T-helper 17 cell (primary cell): ENCODE measurements at regions not wholly inside any gene's neighbourhood (a gene's known extent, or its start where the extent isn't known, plus 50 kb on each side); places are given as distances from the start of the nearest gene placed in this dataset.

Experiments used
- ATAC-seq: fragments of 150-1000 bp; cut with Tn5 transposase; 2 replicates; pipeline ENCODE4 v1.10.0; 2021; ENCODE audit warnings: mild to moderate bottlenecking, moderate library complexity
- DNase-seq, 3 donors: peaks; one replicate each; pipeline versions ENCODE4 v3.0.0 to v3.0.0-alpha.2; 2020 to 2021
- H3K9me3 ChIP-seq: one replicate; pipeline ENCODE4 v1.7.0; 2013; ENCODE audit warnings: low read length, mild to moderate bottlenecking; ENCODE audit not compliant: control insufficient read depth, poor library complexity, severe bottlenecking
- H3K27ac Mint-ChIP-seq: one replicate; pipeline ENCODE4 v1.8.0; 2022; ENCODE audit warnings: mild to moderate bottlenecking, moderate library complexity, mixed read lengths
- H3K27me3 Mint-ChIP-seq: one replicate; pipeline ENCODE4 v1.8.0; 2022; ENCODE audit warnings: mixed read lengths
- H3K36me3 Mint-ChIP-seq: one replicate; pipeline ENCODE4 v1.8.0; 2022; ENCODE audit warnings: low read depth, mixed read lengths
- H3K4me1 Mint-ChIP-seq: one replicate; pipeline ENCODE4 v1.8.0; 2022; ENCODE audit warnings: mild to moderate bottlenecking, mixed read lengths
- H3K4me3 Mint-ChIP-seq: one replicate; pipeline ENCODE4 v1.8.0; 2022; ENCODE audit warnings: mild to moderate bottlenecking, moderate library complexity, mixed read lengths

- Mint-ChIP-seq H3K4me3 (no peak overlapping the region), H3K4me1 (no peaks in the 10 kb centered on the region), H3K27me3 (peaks cover 9% of the 10 kb centered on the region), H3K27ac (no peak overlapping the region), H3K36me3 (peaks cover 2% of the 10 kb centered on the region)
- no peaks in the 10 kb centered on the region for H3K9me3 ChIP-seq
- DNase-seq (no peak), ATAC-seq (peak; percentile 40)
These were observed 167.6 kb downstream of the ZNF365 start for GRCh38 chr10:62541811-62542210.

DNA sequence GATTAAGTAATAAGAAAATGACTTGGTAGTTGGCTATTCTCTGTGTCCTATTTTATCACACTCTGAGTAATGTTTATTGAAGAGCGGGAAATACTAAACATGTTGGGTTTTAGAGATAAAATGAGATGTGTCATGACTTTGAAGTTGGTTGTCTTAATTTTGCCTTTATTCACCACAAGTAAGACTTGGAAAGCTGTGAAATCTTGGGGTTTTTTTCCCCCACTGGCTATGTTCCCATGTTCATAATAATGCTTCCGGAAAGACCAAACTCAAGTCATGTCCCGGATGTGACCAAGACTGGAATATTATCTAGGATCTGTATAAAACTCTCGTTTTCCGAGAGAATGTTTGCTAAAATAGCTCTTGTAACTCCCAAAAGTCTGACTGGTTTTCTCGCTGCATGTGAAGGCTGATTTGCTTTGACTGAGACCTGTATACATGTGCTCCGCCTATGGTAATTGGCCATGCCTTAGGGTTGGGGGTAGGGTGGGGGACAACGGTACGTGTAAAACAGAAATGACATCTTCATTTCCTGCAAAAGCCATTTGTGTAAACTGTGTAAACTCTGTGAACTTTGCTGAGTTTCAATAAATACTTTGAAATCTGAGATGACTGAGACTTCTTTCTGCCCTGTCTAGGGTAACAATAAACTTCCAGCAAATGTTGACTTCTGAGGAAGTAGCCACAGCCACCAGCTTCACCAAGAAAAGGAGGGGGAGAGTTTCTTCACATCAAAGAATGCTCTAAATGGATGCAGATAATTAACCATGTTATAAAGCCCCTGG is 169.6 kb downstream of the ZNF365 start:
- Mint-ChIP-seq H3K4me3 (no peak overlapping the region), H3K36me3 (peaks cover 2% of the 10 kb centered on the region), H3K27me3 (peaks cover 14% of the 10 kb centered on the region), H3K4me1 (no peaks in the 10 kb centered on the region), H3K27ac (no peak overlapping the region)
- no peak for ATAC-seq
- no peaks in the 10 kb centered on the region for H3K9me3 ChIP-seq
- DNase-seq = no peak

GRCh38 chr10:62545160-62546066 is 171.2 kb downstream of the ZNF365 start:
- Mint-ChIP-seq H3K27ac (no peak overlapping the region), H3K4me3 (no peak overlapping the region), H3K4me1 (no peaks in the 10 kb centered on the region), H3K36me3 (peaks cover 2% of the 10 kb centered on the region), H3K27me3 (peaks cover 14% of the 10 kb centered on the region)
- DNase-seq (no peak), ATAC-seq (no peak)
- no peaks in the 10 kb centered on the region for H3K9me3 ChIP-seq

DNA sequence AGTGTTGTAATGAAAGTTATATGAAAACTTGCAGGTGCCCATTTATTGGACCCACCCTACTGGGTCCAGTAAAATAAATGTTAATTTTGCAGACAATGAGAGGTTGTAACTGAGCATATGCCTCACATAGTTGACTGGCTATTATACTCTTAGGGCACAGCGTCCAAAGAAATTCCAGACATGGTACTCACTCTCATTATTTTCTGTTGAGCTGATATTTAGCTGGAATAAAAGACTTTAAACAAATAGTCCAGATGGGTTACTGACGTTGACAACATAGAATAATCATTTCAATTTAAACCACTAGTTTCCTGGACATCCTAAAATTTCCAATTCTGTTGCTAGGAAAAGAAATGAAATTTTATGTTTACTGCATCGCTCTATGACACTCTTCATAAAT is 174.5 kb downstream of the ZNF365 start:
- Mint-ChIP-seq H3K27ac (no peak overlapping the region), H3K36me3 (no peaks in the 10 kb centered on the region), H3K27me3 (peaks cover 21% of the 10 kb centered on the region), H3K4me3 (no peak overlapping the region), H3K4me1 (no peaks in the 10 kb centered on the region)
- DNase-seq (no peak), ATAC-seq (no peak)
- H3K9me3 ChIP-seq = no peaks in the 10 kb centered on the region

GRCh38 chr10:62550173-62550572 is 176.0 kb downstream of the ZNF365 start:
- H3K9me3 ChIP-seq = no peaks in the 10 kb centered on the region
- peaks cover 28% of the 10 kb centered on the region for H3K27me3 Mint-ChIP-seq
- no peak overlapping the region for H3K27ac Mint-ChIP-seq
- no peak overlapping the region for H3K4me3 Mint-ChIP-seq
- ATAC-seq (no peak), DNase-seq (no peak)
- no peaks in the 10 kb centered on the region for H3K4me1 Mint-ChIP-seq
- peaks cover 2% of the 10 kb centered on the region for H3K36me3 Mint-ChIP-seq

- H3K9me3 ChIP-seq = no peaks in the 10 kb centered on the region
- ATAC-seq = peak; percentile 49
- no peak overlapping the region for H3K4me3 Mint-ChIP-seq
- H3K27ac Mint-ChIP-seq = no peak overlapping the region
- no peak for DNase-seq
- peaks cover 9% of the 10 kb centered on the region for H3K36me3 Mint-ChIP-seq
- peaks cover 54% of the 10 kb centered on the region for H3K27me3 Mint-ChIP-seq
- peaks cover 3% of the 10 kb centered on the region for H3K4me1 Mint-ChIP-seq
These were observed 180.5 kb downstream of the ZNF365 start for GRCh38 chr10:62554632-62555199.

- peaks cover 3% of the 10 kb centered on the region for H3K4me1 Mint-ChIP-seq
- peaks cover 7% of the 10 kb centered on the region for H3K36me3 Mint-ChIP-seq
- ATAC-seq (no peak), DNase-seq (no peak)
- no peak overlapping the region for H3K4me3 Mint-ChIP-seq
- H3K9me3 ChIP-seq = no peaks in the 10 kb centered on the region
- H3K27me3 Mint-ChIP-seq = peaks cover 64% of the 10 kb centered on the region
- H3K27ac Mint-ChIP-seq = no peak overlapping the region
These were observed 185.5 kb downstream of the ZNF365 start for GRCh38 chr10:62559481-62560200.

DNA sequence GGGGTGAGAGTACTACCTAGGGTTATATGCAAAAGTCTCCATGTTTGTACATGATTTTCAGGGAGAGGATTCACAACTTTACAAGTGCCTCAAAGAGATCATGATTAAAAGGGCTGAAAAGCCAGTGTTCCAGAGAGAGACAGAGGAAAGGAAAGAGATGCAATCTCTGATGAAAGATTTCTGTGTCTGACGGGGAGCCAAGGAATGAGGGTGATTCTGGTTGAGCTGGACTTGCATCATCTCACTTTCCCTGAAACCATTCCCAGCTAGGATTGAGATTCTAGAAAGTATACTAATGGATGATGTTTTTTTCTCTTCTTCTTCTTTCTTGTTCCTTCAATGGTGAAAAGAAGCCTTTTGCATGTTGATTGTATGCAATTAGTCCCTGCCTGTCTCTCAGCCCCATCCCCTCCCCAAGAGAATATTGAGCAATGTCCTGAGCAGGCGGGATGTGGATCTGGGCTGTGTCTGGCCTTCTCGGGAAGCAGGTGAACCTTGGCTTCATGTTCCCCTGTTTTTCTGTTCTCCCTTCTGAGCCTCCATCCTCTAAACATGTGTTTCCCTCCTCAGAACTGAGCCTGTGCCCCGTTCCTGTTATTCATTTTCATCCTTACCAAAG is 186.1 kb downstream of the ZNF365 start:
- Mint-ChIP-seq H3K27ac (no peak overlapping the region), H3K4me3 (no peak overlapping the region), H3K27me3 (peaks cover 57% of the 10 kb centered on the region), H3K36me3 (peaks cover 7% of the 10 kb centered on the region), H3K4me1 (peaks cover 3% of the 10 kb centered on the region)
- ATAC-seq = no peak
- no peaks in the 10 kb centered on the region for H3K9me3 ChIP-seq
- DNase-seq = no peak

DNA sequence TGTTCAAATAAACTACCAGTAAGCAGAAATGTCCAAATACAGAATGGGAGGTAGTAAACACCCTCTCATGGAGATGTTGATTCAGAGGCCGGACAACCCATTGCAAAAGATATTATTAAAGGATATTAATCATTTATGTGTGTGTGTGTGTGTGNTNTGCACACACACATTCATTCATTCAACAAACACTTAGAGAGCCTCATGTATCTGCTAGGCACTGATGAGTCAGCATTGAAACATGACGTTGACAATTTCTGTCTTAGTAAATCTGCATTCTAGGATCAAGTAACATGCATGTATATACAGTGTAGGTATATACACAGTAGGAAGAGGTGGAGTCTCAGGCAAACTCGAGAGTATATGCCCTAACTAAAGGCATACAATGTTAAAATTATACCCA is 187.0 kb downstream of the ZNF365 start:
- H3K27ac Mint-ChIP-seq = no peak overlapping the region
- no peaks in the 10 kb centered on the region for H3K9me3 ChIP-seq
- peaks cover 52% of the 10 kb centered on the region for H3K27me3 Mint-ChIP-seq
- no peak overlapping the region for H3K4me3 Mint-ChIP-seq
- H3K4me1 Mint-ChIP-seq = no peaks in the 10 kb centered on the region
- ATAC-seq (no peak), DNase-seq (no peak)
- H3K36me3 Mint-ChIP-seq = peaks cover 4% of the 10 kb centered on the region

GRCh38 chr10:62562101-62562500 is 187.9 kb downstream of the ZNF365 start:
- no peak overlapping the region for H3K4me3 Mint-ChIP-seq
- H3K9me3 ChIP-seq = no peaks in the 10 kb centered on the region
- no peaks in the 10 kb centered on the region for H3K4me1 Mint-ChIP-seq
- ATAC-seq = no peak
- no peak for DNase-seq
- H3K27me3 Mint-ChIP-seq = peaks cover 46% of the 10 kb centered on the region
- H3K27ac Mint-ChIP-seq = no peak overlapping the region
- H3K36me3 Mint-ChIP-seq = peaks cover 2% of the 10 kb centered on the region

- ATAC-seq = no peak
- DNase-seq = no peak
- H3K4me1 Mint-ChIP-seq = no peaks in the 10 kb centered on the region
- H3K36me3 Mint-ChIP-seq = peaks cover 2% of the 10 kb centered on the region
- H3K9me3 ChIP-seq = no peaks in the 10 kb centered on the region
- peaks cover 43% of the 10 kb centered on the region for H3K27me3 Mint-ChIP-seq
- H3K4me3 Mint-ChIP-seq = no peak overlapping the region
- no peak overlapping the region for H3K27ac Mint-ChIP-seq
These were observed 188.6 kb downstream of the ZNF365 start for GRCh38 chr10:62562795-62563194.

- Mint-ChIP-seq H3K27ac (no peak overlapping the region), H3K27me3 (peaks cover 21% of the 10 kb centered on the region)
- ATAC-seq = no peak
These were observed 199.8 kb downstream of the ZNF365 start for GRCh38 chr10:62573929-62574328.

More at GRCh38 chr10:62573929-62574328, 199.8 kb downstream of the ZNF365 start:
- H3K4me1 Mint-ChIP-seq = no peaks in the 10 kb centered on the region
- H3K36me3 Mint-ChIP-seq = peaks cover 2% of the 10 kb centered on the region
- no peak overlapping the region for H3K4me3 Mint-ChIP-seq
- DNase-seq = no peak
- H3K9me3 ChIP-seq = no peaks in the 10 kb centered on the region
